ENCODE measurements at regions not wholly inside any gene's neighbourhood (a gene's known extent, or its start where the extent isn't known, plus 50 kb on each side); places are given as distances from the start of the nearest gene placed in this dataset.
"Not testable (repeated sequence)": the region's sequence is repeated elsewhere in the genome, so short reads cannot be mapped to it uniquely, and the experiment has no call there.

GRCh38 chr15:55084216-55084615 lies 112.5 kb downstream of the RSL24D1 start:
- TF ChIP-seq CTCF (IDR thresholded peaks at IDR 0.05; ENCODE audit: low read depth, low read length) = no peak
- in situ Hi-C loops (cut with HindIII; ENCODE audit: low sequenced_read_pairs) = no loop called here
- H3K4me3 ChIP-seq (ENCODE audit: low read depth, low read length) = no peak overlapping the region
- DNase-seq (ENCODE audit: low read depth, low spot score) = no peak

GRCh38 chr15:55077052-55077451 lies 119.7 kb downstream of the RSL24D1 start:
- H3K4me3 ChIP-seq (ENCODE audit: low read depth, low read length); DNase-seq (ENCODE audit: low read depth, low spot score); in situ Hi-C loops (cut with HindIII; ENCODE audit: low sequenced_read_pairs): not testable (repeated sequence)

- no peak for DNase-seq (ENCODE audit: low read depth, low spot score)
- in situ Hi-C loops (cut with HindIII; ENCODE audit: low sequenced_read_pairs) = no loop called here
- TF ChIP-seq CTCF (IDR thresholded peaks at IDR 0.05; ENCODE audit: low read depth, low read length) = no peak
- H3K4me3 ChIP-seq (ENCODE audit: low read depth, low read length) = no peak overlapping the region
Observed at GRCh38 chr15:55074431-55074830, 122.3 kb downstream of the RSL24D1 start.

- DNase-seq (ENCODE audit: low read depth, low spot score); in situ Hi-C loops (cut with HindIII; ENCODE audit: low sequenced_read_pairs); H3K4me3 ChIP-seq (ENCODE audit: low read depth, low read length): not testable (repeated sequence)
Observed at GRCh38 chr15:55063970-55064369, 132.8 kb downstream of the RSL24D1 start.

- in situ Hi-C loops (cut with HindIII; ENCODE audit: low sequenced_read_pairs) = no loop called here
- TF ChIP-seq CTCF (IDR thresholded peaks at IDR 0.05; ENCODE audit: low read depth, low read length) = no peak
- H3K4me3 ChIP-seq (ENCODE audit: low read depth, low read length) = no peak overlapping the region
Observed at GRCh38 chr15:55060836-55061235, 135.9 kb downstream of the RSL24D1 start.

GRCh38 chr15:55056500-55056899 lies 140.2 kb downstream of the RSL24D1 start:
- H3K4me3 ChIP-seq (ENCODE audit: low read depth, low read length) = no peak overlapping the region
- DNase-seq (ENCODE audit: low read depth, low spot score) = no peak
- in situ Hi-C loops (cut with HindIII; ENCODE audit: low sequenced_read_pairs) = no loop called here
- TF ChIP-seq CTCF (IDR thresholded peaks at IDR 0.05; ENCODE audit: low read depth, low read length) = no peak

More at GRCh38 chr15:55060836-55061235, 135.9 kb downstream of the RSL24D1 start:
- no peak for DNase-seq (ENCODE audit: low read depth, low spot score)

- in situ Hi-C loops (cut with HindIII; ENCODE audit: low sequenced_read_pairs) = no loop called here
- H3K4me3 ChIP-seq (ENCODE audit: low read depth, low read length) = no peak overlapping the region
- TF ChIP-seq CTCF (IDR thresholded peaks at IDR 0.05; ENCODE audit: low read depth, low read length) = no peak
- DNase-seq (ENCODE audit: low read depth, low spot score) = no peak
Observed at GRCh38 chr15:55044162-55044561, 152.6 kb downstream of the RSL24D1 start.

GRCh38 chr15:55037071-55037470 lies 159.7 kb downstream of the RSL24D1 start:
- H3K4me3 ChIP-seq (ENCODE audit: low read depth, low read length) = no peak overlapping the region
- in situ Hi-C loops (cut with HindIII; ENCODE audit: low sequenced_read_pairs) = no loop called here
- TF ChIP-seq CTCF (IDR thresholded peaks at IDR 0.05; ENCODE audit: low read depth, low read length) = no peak
- no peak for DNase-seq (ENCODE audit: low read depth, low spot score)
